H9 (cell line): ENCODE measurements at regions not wholly inside any gene's neighbourhood (a gene's known extent, or its start where the extent isn't known, plus 50 kb on each side); places are given as distances from the start of the nearest gene placed in this dataset.

Experiments used
- DNase-seq: peaks from one replicate; pipeline ENCODE4 v3.0.0-alpha.2; 2017
- H2AFZ ChIP-seq: one replicate; pipeline ENCODE4 v1.6.1; 2013; ENCODE audit warnings: mild to moderate bottlenecking, low read length, control low read depth, moderate library complexity
- H2AK5ac ChIP-seq: 2 replicates; pipeline ENCODE4 v1.6.1; 2013; ENCODE audit warnings: low read length, control low read depth, mixed read lengths; ENCODE audit not compliant: insufficient read length
- H2BK120ac ChIP-seq: one replicate; pipeline ENCODE4 v1.6.1; 2013; ENCODE audit warnings: low read depth, mild to moderate bottlenecking, low read length, control low read depth, inconsistent platforms; ENCODE audit not compliant: poor library complexity, severe bottlenecking
- H2BK12ac ChIP-seq: 2 replicates; pipeline ENCODE4 v1.6.1; 2013; ENCODE audit warnings: low read length, control low read depth, mixed read lengths, low read depth; ENCODE audit not compliant: insufficient read length
- H2BK15ac ChIP-seq: 2 replicates; pipeline ENCODE4 v1.6.1; 2013; ENCODE audit warnings: low read depth, low read length, control low read depth
- H2BK20ac ChIP-seq: one replicate; pipeline ENCODE4 v1.6.1; 2013; ENCODE audit warnings: low read depth, mild to moderate bottlenecking, low read length, control low read depth, inconsistent platforms; ENCODE audit not compliant: poor library complexity, severe bottlenecking
- H2BK5ac ChIP-seq: 2 replicates; pipeline ENCODE4 v1.6.1; 2013; ENCODE audit warnings: low read length, control low read depth, mixed read lengths; ENCODE audit not compliant: insufficient read length
- H3K14ac ChIP-seq: 2 replicates; pipeline ENCODE4 v1.6.1; 2013; ENCODE audit warnings: low read length, control low read depth; ENCODE audit not compliant: insufficient read depth
- H3K18ac ChIP-seq: 2 replicates; pipeline ENCODE4 v1.6.1; 2013; ENCODE audit warnings: low read depth, mild to moderate bottlenecking, mixed read lengths, low read length, control low read depth; ENCODE audit not compliant: insufficient read length
- H3K23ac ChIP-seq: 2 replicates; pipeline ENCODE4 v1.6.1; 2013; ENCODE audit warnings: low read length, control low read depth, mixed read lengths, low read depth; ENCODE audit not compliant: insufficient read length
- H3K23me2 ChIP-seq: 2 replicates; pipeline ENCODE4 v1.6.1; 2013; ENCODE audit warnings: low read depth, mild to moderate bottlenecking, mixed read lengths, low read length, control low read depth; ENCODE audit not compliant: insufficient read length, poor library complexity, severe bottlenecking
- H3K27ac ChIP-seq: 2 replicates; pipeline ENCODE4 v1.5.1; 2013; ENCODE audit warnings: low read length, control low read depth, mixed read lengths, low read depth; ENCODE audit not compliant: insufficient read length
- H3K27me3 ChIP-seq: 2 replicates; pipeline ENCODE4 v1.6.1; 2013; ENCODE audit warnings: low read length, control low read depth, inconsistent platforms; ENCODE audit not compliant: insufficient read depth
- H3K4ac ChIP-seq: 2 replicates; pipeline ENCODE4 v1.6.1; 2013; ENCODE audit warnings: low read depth, mild to moderate bottlenecking, control low read depth, inconsistent platforms, low read length, moderate library complexity
- H3K4me1 ChIP-seq: 2 replicates; pipeline ENCODE4 v1.6.1; 2013; ENCODE audit warnings: low read length, control low read depth, inconsistent platforms; ENCODE audit not compliant: insufficient read depth
- H3K4me2 ChIP-seq: 2 replicates; pipeline ENCODE4 v1.6.1; 2013; ENCODE audit warnings: low read length, control low read depth, mixed read lengths; ENCODE audit not compliant: insufficient read length, insufficient read depth
- H3K56ac ChIP-seq: 2 replicates; pipeline ENCODE4 v1.6.1; 2013; ENCODE audit warnings: low read depth, mild to moderate bottlenecking, mixed read lengths, low read length, control low read depth; ENCODE audit not compliant: insufficient read length
- H3K79me1 ChIP-seq: 2 replicates; pipeline ENCODE4 v1.6.1; 2013; ENCODE audit warnings: low read depth, mild to moderate bottlenecking, moderate library complexity, low read length, control low read depth, inconsistent platforms; ENCODE audit not compliant: insufficient read depth, poor library complexity, severe bottlenecking
- H3K79me2 ChIP-seq: 2 replicates; pipeline ENCODE4 v1.6.1; 2013; ENCODE audit warnings: low read length, control low read depth, inconsistent platforms; ENCODE audit not compliant: insufficient read depth
- H3K9ac ChIP-seq: 2 replicates; pipeline ENCODE4 v1.6.1; 2013; ENCODE audit warnings: low read length, control low read depth, mixed read lengths; ENCODE audit not compliant: insufficient read length; ENCODE audit errors: extremely low read depth
- H3K9me3 ChIP-seq: one replicate; pipeline ENCODE4 v1.6.1; 2013; ENCODE audit warnings: low read depth, low read length, inconsistent platforms; ENCODE audit not compliant: control insufficient read depth
- H3T11ph ChIP-seq: one replicate; pipeline ENCODE4 v1.6.1; 2013; ENCODE audit warnings: mild to moderate bottlenecking, low read length, control low read depth, inconsistent platforms
- H4K20me1 ChIP-seq: one replicate; pipeline ENCODE4 v1.6.1; 2013; ENCODE audit not compliant: control insufficient read depth, insufficient read length, insufficient read depth
- H4K5ac ChIP-seq: 2 replicates; pipeline ENCODE4 v1.6.1; 2013; ENCODE audit warnings: low read depth, mild to moderate bottlenecking, mixed read lengths, low read length, control low read depth; ENCODE audit not compliant: insufficient read length
- H4K8ac ChIP-seq: replicated peaks from 2 replicates; pipeline ENCODE4 v1.6.1; 2013; ENCODE audit warnings: low read length, control low read depth, mixed read lengths, low read depth; ENCODE audit not compliant: insufficient read length
- H4K91ac ChIP-seq: 2 replicates; pipeline ENCODE4 v1.6.1; 2013; ENCODE audit warnings: low read depth, mild to moderate bottlenecking, moderate library complexity, mixed read lengths, low read length, control low read depth; ENCODE audit not compliant: insufficient read length
- H3K27ac Mint-ChIP-seq, 3 experiments: 2 replicates in 2 of 3; 3 replicates in 1 of 3; pipeline ENCODE4 v1.8.0; 2020 to 2021; ENCODE audit warnings: mixed read lengths in 3 of 3, mild to moderate bottlenecking in 1 of 3, moderate library complexity in 1 of 3
- H3K27me3 Mint-ChIP-seq: 2 replicates; pipeline ENCODE4 v1.8.0; 2021; ENCODE audit warnings: low read depth, mild to moderate bottlenecking, moderate library complexity, mixed read lengths
- H3K36me3 Mint-ChIP-seq, 3 experiments: 2 replicates in 2 of 3; 3 replicates in 1 of 3; pipeline ENCODE4 v1.8.0; 2020 to 2021; ENCODE audit warnings: low read depth in 3 of 3, mixed read lengths in 3 of 3; ENCODE audit not compliant: insufficient read depth in 1 of 3
- H3K4me1 Mint-ChIP-seq, 2 experiments: 2 replicates each; pipeline ENCODE4 v1.8.0; 2020; ENCODE audit warnings: mixed read lengths in 2 of 2
- H3K4me3 Mint-ChIP-seq, 2 experiments: 2 replicates in 1 of 2; 3 replicates in 1 of 2; pipeline ENCODE4 v1.8.0; 2020 to 2021; ENCODE audit warnings: mild to moderate bottlenecking in 2 of 2, mixed read lengths in 2 of 2, moderate library complexity in 1 of 2
- H3K9me3 Mint-ChIP-seq, 2 experiments: 2 replicates in 1 of 2; 3 replicates in 1 of 2; pipeline ENCODE4 v1.8.0; 2020; ENCODE audit warnings: mild to moderate bottlenecking in 2 of 2, mixed read lengths in 2 of 2, moderate library complexity in 1 of 2
- CTCF ChIP-seq: fragments of 200-600 bp; sonication (generic); conservative IDR thresholded peaks from 3 replicates; pipeline ENCODE4 v1.8.0; 2021; ENCODE audit warnings: antibody characterized with exemption, mild to moderate bottlenecking
- WGBS: extraction: QIAGEN DNeasy Blood & Tissue Kit; methylation state at CpG from one replicate; pipeline ENCODE4 v1.1.7; 2013; ENCODE audit warnings: missing lambda C conversion rate, low lambda C conversion rate, mixed read lengths; ENCODE audit not compliant: insufficient read length; ENCODE audit errors: extremely low coverage; 5-methylcytosine and 5-hydroxymethylcytosine counted together

- H3K4me3 Mint-ChIP-seq, result no peak overlapping the region
Measured at GRCh38 chrX:42149765-42150164, 226.4 kb upstream of the CASK start.

More at GRCh38 chrX:42149765-42150164, 226.4 kb upstream of the CASK start:
- no peak overlapping the region for H4K5ac ChIP-seq
- H4K91ac ChIP-seq, result no peak overlapping the region
- no peaks in the 10 kb centered on the region for H3K79me2 ChIP-seq
- H2BK12ac ChIP-seq, result no peak overlapping the region
- H3K4me1 ChIP-seq, result no peaks in the 10 kb centered on the region
- peaks cover 11 to 34% of the 10 kb centered on the region in 2 experiments; a peak in 4 of 5 replicates for H3K9me3 Mint-ChIP-seq
- WGBS, result no CpG with 5 or more reads among the region's 4 CpGs
- H2AFZ ChIP-seq, result no peak overlapping the region
- H3T11ph ChIP-seq, result no peak overlapping the region
- H2BK5ac ChIP-seq, result no peak overlapping the region
- H3K56ac ChIP-seq, result no peak overlapping the region
- H2BK15ac ChIP-seq, result no peak overlapping the region
- H3K27me3 ChIP-seq, result no peaks in the 10 kb centered on the region
- peaks cover 0 to 3% of the 10 kb centered on the region in 2 experiments; a peak in 1 of 4 replicates for H3K4me1 Mint-ChIP-seq
- no peak overlapping the region for H3K27ac Mint-ChIP-seq
- H4K8ac ChIP-seq, result no peak overlapping the region
- H3K27ac ChIP-seq, result no peak overlapping the region
- no peaks in the 10 kb centered on the region for H3K79me1 ChIP-seq
- DNase-seq, result no peak
- no peak overlapping the region for H2BK120ac ChIP-seq
- H3K23me2 ChIP-seq, result no peaks in the 10 kb centered on the region
- H2BK20ac ChIP-seq, result no peak overlapping the region
- no peak overlapping the region for H3K23ac ChIP-seq
- no peaks in the 10 kb centered on the region; a peak in 1 of 7 replicates for H3K36me3 Mint-ChIP-seq
- no peak overlapping the region for H3K14ac ChIP-seq
- no peaks in the 10 kb centered on the region for H4K20me1 ChIP-seq
- no peak overlapping the region for H3K18ac ChIP-seq
- no peak overlapping the region for H3K4me2 ChIP-seq
- H2AK5ac ChIP-seq, result no peak overlapping the region
- no peak overlapping the region for H3K9ac ChIP-seq
- H3K27me3 Mint-ChIP-seq, result peaks cover 4% of the 10 kb centered on the region; the same call in 1 of the 2 replicates
- no peak for TF ChIP-seq CTCF
- no peaks in the 10 kb centered on the region for H3K9me3 ChIP-seq
- H3K4ac ChIP-seq, result no peak overlapping the region
